Keratinocyte (primary cell): ENCODE measurements at regions not wholly inside any gene's neighbourhood (a gene's known extent, or its start where the extent isn't known, plus 50 kb on each side); places are given as distances from the start of the nearest gene placed in this dataset.
"Not testable (repeated sequence)": the region's sequence is repeated elsewhere in the genome, so short reads cannot be mapped to it uniquely, and the experiment has no call there.

Experiments used
- CTCF ChIP-seq, 3 experiments: IDR thresholded peaks in 1 of 3; conservative IDR thresholded peaks in 1 of 3; optimal IDR thresholded peaks in 1 of 3; 2 replicates in 2 of 3; 3 replicates in 1 of 3; pipeline versions ENCODE3 to v1.5.1; 2011; ENCODE audit warnings: low read length in 3 of 3, mild to moderate bottlenecking in 3 of 3, moderate library complexity in 2 of 3, control low read depth in 1 of 3, inconsistent platforms in 1 of 3; ENCODE audit not compliant: insufficient read depth in 2 of 3; ENCODE audit errors: extremely low read depth in 1 of 3
- EZH2 ChIP-seq: IDR thresholded peaks from one replicate; pipeline ENCODE4 v1.6.1; 2012; ENCODE audit warnings: inconsistent platforms, mild to moderate bottlenecking, low read length, moderate library complexity

DNA sequence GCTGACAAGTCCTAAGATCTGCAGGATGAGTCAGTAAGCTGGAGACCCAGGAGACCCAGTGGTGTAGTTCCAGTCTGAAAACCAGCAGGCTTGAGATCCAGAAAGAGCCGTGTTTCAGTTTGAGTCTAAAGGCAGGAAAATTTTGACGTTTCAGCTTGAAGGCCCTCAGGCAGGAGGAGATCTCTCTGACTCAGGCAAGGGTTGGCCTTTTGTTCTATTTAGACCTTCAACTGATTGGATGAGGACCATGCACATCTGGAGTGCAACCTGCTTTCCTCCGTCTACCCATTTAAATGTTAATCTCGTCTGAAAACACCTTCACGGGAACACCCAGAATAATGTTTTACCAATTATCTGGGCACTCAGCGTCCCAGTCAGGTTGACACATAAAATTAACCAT is 69.5 kb downstream of the NPIPA7 start:
- TF ChIP-seq CTCF (optimal IDR thresholded peaks at IDR 0.05 in 1 of 3, IDR thresholded peaks at IDR 0.05 in 1 of 3, conservative IDR thresholded peaks at IDR 0.05 in 1 of 3; ENCODE audit: extremely low read depth in 1 of 3, insufficient read depth in 2 of 3, low read length in 3 of 3); EZH2: not testable (repeated sequence)
